GM21529 (cell line): ENCODE measurements at regions not wholly inside any gene's neighbourhood (a gene's known extent, or its start where the extent isn't known, plus 50 kb on each side); places are given as distances from the start of the nearest gene placed in this dataset.

ENCODE experiments used
- ATAC-seq: cut with Tn5 transposase; IDR thresholded peaks from one replicate; pipeline ENCODE4 v1.9.1; 2021; ENCODE audit not compliant: unreplicated experiment

DNA sequence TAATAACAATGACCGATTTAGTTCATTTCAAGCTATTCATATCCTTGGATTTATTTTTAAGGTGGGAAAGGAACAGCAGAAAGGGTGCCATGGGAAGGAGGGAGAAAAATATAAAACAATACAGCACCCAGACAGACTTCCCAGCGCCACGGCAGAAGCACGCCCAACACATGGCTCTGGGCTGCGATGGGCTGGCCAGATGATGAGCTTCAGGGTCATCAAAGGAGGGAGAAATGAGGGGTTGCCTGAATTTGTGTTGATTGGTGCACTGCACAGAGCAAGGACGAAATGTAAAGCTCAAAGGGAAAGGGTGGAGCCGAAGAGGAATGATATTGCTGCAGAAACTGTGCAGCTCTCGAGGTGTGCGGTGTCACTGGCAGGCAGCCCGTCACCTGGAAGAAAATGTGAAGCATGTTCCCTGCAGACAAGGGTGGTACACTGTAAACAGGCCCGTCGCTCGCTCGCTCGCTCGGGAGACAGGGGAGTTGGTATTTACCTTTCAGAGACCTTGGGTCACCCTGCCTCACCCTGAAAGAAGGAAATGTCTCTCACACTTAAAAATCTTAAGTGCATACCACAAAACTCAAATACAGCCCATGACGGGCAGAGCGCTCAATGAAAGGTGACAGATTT lies 195.5 kb upstream of the CTAGE1 start:
- ATAC-seq = no peak

DNA sequence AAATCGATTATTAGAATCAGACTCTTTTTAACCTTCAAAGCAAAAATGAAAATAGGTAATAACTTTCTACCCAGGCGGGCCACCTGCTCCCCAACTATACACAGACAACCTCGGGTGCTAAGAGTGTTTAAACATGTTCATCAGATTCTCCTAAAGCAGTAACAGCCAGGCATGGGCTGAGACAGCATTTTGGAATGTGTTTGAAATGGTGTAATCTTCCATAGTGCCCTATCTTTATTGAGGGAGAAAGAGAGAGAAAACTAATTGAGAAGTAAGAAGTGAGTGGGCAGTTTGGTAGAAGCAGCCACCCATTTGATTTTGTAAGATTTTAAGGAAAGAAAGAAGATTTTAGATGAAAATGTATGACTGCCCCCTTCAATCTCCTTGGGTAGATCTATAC lies 196.1 kb upstream of the CTAGE1 start:
- ATAC-seq = no peak

DNA sequence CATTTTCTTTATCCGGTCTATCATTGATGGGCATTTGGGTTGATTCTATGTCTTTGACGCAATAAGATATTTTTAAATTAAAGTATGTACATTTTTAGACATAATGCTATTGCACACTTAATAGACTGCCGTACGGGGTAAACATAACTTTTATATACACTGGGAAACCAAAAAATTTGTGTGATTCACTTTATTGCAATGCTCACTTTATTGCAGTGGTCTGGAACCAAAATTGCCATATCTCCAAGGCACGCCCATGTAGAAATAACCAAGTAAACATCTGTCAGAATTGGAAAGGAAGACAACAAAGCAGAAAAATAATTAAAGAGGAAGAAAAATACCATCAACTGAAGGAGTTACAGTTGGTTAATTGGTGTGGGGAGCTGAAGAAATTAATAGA lies 205.8 kb upstream of the CTAGE1 start:
- no peak for ATAC-seq

DNA sequence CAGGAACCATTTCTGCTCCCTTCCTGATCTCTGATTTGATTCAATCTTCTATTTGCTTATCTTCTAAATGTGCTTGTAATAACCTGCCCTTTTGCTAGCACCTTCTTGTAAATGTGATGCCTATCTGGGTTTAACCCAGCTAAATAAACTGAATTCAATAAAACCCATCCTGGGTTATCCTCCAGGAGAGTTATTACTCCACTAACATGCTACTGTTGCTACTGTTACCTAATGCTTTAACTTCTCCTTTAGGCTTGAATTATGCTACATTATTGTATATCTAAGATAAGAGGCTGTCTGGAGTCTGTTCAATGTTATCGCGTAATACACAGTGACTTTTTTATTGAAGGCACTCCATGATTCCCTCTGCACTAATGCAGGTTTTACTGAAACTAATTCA lies 206.5 kb upstream of the CTAGE1 start:
- ATAC-seq = no peak

DNA sequence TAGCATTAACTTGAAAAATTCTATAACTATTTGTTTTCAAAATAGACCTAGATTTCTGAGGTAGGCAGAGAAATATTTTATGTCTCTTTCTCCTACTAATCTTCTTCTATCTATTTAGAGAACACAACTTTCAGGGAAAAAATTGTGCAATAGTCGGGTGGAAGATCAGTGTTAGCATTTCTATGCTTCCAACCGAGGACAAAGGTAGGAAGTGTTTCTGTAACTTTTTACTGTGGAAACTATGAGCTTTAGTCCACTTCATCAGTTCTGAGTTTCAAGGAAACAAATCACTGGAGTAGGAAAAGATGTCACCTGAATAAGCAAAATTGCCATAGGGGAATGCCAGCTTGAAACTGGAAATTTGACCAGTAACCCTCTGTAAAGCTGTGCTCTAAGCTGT lies 207.7 kb upstream of the CTAGE1 start:
- no peak for ATAC-seq

DNA sequence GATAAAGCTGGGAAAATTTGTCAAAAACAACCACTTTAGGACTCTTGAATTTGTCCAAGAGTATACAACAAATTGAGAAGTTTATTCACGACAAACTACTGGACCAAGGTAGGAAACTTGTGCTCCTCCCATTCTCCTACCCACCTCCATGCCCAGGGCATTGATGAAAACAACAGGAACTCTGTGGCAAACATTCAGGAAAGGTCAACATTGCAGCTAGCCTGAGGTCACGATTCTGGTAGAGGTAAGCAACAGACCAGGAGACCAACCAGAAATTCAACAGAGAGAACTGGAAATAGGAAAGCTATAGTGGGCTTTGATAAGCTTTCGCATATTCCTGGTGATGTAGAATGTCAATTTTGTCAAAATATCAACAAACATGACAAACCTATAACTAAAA lies 209.1 kb upstream of the CTAGE1 start:
- no peak for ATAC-seq

DNA sequence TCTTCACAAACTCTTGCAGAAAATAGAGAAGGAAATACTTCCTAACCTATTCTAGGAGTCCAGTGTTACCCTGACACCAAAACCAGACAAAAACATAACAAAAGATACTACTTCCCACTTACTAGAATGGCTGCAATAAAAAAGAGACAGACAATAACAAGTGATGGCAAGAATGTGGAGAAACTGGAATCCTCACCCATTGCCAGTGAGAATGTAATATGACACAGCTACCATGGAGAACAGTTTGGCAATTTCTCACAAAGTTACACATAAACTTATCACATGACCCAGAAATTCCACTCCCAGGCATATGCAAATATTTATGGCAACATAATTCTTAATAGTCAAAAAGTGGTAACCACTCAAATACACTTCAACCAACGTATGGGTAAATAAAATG lies 209.8 kb upstream of the CTAGE1 start:
- ATAC-seq = no peak

DNA sequence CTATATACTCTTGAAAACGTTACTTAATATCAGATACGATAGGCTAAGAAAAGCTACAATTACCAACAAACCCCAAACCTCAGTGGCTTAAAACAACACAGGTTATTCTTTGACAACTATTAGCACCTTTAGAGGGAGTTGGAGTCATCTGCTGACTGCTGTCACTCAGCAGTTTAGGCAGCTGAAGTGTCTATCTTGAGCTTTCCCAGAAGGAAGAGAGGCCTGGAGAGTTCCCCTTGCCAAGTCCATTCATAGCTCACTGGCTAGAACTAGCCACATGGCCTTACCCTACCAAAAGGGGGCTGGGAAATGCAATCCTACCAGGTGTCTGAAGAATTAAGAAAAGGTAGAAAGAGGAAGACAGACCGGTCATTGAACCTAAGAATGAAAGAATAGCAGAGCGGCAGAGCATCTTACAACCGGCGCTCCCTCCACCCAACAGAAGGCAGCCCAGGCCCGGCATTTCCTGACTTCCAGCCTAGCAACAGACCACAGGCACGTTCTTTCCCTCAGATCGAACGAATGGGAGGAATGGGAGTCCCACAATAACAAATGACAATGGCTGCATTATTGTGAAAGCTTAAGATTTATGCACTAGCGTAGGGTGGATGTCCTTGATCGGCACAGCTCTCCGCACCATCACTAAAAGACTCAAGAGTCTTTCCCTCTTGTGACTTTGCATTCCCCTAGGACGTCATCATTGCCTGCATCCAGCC lies 211.2 kb upstream of the CTAGE1 start:
- ATAC-seq = no peak

DNA sequence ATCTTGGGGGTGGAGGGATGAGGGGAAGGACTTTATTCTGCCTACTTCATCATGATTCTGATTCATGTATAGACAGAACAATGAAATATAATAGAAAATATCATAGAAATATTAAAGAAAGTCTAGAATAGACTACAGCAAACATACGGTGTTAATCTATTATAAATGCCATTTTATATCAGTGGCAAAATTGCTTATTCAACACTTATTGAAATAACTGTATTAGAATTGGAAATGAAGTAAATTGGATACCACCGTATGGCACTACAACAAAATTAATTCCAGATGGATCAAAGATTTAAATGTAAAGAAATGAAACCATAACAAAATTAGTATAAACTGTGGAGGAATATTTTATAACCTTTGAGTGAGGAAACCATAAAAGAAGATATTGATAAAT lies 213.3 kb upstream of the CTAGE1 start:
- ATAC-seq = no peak

DNA sequence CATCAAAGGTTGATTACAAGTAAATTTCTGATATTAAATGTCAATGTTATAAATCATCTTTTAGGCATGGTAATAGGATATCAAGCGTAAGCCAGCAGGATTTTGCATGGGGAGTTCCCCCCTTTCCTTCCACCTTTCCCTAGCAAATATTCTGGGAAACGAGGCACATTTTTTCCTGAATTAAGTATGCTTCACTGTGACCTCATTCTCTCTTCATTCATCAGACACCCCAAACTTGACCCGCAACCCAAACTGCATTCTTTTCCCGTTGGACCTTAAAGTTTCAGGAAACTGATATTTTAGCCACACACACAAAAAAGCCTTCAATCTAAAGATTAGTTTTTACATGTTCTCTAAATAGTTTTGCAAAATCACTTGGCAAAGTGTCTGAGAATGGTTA lies 214.5 kb upstream of the CTAGE1 start:
- ATAC-seq = no peak

DNA sequence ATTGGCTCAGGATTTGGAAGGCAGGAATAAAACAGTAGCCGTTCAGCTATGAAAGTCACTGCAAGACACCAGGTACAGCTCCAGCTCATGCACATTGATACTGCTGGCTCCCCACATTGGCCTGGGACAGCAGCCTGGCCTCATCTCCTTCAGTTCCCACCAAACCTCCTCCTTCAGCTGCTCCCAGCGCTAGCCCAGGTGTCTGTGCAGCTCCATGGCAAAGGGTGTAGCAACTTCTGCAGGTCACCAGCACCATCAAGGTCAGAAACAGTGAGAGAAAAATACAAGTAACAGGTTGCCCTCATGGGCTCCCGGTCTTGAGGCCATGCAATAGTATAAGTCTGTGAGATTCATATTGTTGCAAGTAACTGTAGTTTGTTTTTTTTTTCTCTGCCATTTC lies 216.7 kb upstream of the CTAGE1 start:
- no peak for ATAC-seq

DNA sequence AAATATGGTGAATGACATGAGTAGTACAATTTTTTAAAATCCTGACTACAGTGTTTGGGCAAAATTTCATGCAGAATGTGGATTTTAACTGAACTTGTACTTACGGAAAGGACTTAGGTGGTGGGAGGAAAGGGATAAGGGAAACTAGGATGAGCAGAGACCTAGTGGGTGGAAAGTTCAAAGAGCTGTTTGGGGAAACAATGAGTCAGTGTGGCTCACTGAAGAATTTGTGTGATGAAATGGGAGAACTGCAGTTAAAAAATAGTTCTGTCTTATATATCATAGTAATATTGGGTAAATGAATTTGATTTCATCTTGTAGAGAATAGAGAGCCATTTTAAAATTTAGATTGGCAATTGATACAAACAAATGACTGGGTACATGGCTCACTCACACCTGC lies 220.1 kb upstream of the CTAGE1 start:
- no peak for ATAC-seq

DNA sequence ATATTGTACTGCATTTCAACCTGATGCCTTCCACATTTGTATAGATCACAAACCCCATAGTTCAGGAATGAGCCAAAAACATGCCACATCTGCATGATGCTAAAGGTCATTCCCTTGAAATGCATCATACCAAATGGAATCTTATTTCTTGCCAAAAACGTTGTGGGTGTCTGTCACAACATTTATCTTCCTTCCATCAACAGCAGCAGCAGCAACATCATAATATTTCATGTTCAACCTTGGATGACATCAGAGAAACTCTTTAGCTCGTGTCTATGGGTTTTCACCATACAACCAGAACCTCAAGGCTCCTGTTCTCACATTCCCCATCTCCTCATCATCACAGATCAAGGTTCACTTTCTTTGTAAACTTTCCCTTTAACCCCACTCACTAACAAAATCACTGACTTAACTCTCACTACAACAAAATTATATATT lies 221.3 kb upstream of the CTAGE1 start:
- no peak for ATAC-seq

DNA sequence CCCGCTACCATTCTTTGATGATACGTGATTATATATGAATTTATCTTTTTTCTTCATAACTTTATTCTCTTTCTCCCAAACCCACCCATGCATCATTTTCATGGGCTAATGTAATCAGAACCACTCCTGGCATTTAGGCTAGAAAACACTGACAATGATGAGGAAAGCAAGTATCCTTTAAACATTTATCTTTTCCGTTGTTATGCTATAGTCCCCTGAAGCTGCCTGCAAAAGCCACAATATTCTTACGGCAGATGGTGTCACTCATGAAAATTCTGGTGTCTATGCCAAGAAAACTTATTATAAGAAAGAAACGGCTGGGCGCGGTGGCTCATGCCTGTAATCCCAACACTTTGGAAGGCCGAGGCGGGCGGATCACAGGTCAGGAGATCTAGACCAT lies 221.8 kb upstream of the CTAGE1 start:
- ATAC-seq = no peak

DNA sequence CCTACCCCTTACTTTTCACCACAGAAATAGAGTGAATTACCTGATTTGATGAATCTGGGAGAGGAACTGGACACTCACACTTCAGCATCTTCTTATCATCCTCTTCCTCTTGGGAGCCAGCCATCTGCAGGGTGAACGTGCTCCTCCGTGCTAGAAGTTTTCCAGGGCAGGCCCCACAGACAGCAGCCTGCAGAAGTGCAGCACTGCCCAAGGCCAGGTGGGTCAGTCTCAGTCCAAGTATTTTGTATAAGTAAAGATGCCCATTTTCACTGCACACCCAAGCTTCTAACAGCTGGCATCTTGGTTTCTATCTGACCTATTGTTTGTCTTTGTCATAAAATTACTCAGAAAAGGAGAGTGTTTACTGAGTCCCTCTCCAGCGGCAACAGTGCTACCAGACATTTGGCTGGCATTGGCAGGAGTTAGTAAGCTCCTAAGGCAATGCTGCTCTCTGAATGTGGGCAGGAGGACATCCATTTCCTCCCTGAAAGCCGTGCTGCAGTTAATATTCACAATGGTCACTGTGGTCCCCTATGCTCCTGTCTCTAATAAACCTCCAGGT lies 222.6 kb upstream of the CTAGE1 start:
- ATAC-seq = no peak

DNA sequence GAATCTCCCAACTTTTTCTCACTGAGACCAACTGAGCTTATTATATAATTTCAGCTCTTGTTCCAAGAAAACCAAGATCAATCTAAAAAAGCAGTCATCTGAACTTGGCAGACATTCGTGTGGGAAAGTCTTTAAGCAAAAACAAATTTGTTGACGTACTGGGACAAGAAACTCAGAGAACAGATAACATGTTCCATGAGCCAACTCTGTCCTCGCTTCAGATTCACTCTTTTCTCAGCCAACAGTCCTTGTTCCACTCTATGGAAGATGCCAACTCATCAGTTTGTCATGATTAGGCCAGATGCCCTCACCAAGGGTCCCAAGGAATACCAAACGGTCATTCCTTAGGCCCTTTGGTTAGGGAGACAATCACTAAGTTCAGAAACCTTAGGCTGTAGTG lies 224.2 kb upstream of the CTAGE1 start:
- ATAC-seq = no peak

DNA sequence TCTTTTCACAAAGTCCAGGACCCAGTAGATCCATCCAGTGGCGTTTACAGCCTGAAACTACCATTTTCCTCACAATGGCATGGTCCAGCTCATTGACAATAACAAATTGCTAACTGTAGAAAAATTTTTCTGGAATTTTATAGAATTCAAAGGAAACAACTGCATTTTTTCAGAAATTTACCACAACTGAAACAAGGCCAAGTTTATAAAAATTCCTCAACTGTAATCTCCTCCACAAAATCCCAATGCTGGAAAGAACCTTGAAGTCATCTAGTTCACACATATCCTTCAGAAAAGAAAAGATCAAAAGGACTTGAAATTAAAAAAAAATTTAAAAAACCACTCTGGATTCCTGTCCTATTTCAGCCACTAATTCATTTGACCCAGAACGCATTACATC lies 226.0 kb upstream of the CTAGE1 start:
- no peak for ATAC-seq

DNA sequence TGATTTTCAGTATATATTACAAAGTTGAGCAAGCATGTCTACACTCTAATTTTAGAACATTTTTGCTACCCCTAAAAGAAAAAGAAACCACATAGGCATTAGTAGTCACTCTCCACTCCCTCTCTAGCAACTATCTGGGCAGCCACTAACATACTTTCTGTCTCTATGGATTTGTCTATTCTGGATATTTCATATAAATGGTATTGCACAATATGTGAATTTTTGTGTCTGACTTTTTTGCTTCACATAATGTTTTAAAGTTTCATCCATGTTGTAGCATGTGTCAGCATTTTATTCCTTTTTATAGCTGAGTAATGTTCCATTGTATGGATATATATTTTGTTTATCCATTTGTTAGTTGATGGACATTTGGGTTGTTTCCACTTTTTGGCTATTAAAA lies 232.5 kb upstream of the CTAGE1 start:
- no peak for ATAC-seq

DNA sequence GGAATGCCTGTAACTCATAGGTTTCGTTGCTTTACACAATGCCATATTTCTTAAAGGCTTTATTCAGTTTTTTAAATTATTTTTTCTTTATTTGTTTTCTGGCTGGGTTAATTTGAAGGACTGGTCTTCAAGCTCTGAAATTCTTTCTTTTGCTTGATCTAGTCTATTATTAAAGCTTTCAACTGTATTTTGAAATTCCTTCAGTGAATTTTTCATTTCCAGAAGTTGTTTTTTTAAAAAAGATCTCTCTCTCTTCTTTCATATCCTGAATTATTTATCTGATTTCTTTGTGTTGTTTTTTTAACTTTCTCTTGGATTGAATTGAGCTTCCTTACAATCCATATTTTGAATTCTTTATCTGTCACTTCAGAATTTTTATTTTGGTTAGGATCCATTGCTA lies 239.9 kb upstream of the CTAGE1 start:
- no peak for ATAC-seq

DNA sequence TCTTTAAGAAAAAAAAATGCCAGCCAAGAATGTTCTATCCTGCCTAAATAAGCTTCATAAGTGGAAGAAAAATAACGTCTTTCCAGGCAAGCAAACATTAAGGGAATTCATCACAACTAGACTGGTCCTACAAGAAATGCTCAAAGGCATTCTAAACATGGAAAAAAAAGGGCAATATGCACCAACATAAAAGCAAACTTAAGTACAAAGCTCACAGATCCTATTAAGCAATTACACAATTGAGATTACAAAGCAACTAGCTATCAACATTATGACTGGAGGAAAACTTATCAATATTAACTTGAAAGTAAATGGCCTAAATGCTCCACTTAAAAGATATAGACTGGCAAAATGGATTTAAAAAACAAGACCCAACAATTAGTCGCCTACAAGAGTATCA lies 240.6 kb upstream of the CTAGE1 start:
- ATAC-seq = no peak

DNA sequence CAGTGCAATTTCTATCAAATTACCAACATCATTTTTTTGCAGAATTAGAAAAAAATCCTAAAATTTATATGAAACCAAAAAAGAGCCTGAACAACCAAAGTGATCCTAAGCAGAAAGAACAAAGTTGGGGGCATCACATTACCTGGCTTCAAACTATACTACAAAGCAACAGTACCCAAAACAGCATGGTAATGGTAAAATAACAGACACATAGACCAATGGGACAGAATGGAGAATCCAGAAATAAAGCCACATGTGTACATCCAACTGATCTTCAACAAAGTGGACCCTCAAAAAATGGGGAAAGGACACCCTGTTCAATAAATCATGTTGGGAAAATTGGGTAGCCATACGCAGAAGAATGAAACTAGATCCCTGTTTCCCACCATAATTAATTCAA lies 245.7 kb upstream of the CTAGE1 start:
- no peak for ATAC-seq

DNA sequence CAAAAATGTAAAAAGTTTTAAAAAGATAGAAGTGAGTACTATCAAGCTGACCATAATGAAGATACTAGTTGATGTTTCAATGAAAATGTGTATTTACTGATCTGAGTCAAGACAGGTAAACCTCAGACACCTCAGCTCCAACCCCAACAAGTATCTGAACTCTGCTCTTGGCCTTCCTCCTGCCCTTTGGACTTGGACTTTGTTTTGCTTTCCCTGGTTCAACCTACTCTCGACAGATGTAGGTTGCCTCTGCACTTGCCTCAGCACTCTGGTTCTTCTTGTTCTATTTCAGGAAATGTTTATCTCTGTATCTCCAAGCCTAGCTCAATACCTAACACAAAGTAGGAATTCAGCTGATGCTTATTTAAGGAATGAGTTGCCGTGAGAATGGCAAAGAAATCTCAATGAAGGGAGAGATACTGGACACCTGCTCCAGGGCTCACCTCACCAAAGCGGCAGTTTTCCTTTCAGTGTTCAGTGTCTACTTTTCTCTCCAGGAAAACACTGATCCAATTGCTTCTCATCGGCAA lies 248.8 kb upstream of the CTAGE1 start:
- no peak for ATAC-seq

DNA sequence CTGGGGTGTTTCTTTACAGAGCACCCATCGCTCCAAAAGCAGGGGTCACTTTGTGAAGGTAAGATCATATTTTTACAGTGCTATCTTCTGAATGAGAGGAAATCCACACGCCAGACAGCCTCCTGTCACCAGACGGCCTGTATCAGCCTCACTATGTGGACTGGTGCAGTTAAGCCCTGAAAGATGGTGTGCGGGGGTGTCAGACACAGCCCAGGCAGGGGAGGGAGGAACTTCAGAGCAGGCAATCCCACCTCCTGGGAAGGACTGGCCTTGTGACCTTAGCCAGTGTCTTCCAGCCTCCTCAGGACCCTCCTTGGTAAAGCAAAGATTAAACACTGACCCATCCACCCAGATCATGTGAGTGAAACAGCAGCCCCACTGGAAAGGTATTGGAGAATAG lies 249.4 kb upstream of the CTAGE1 start:
- ATAC-seq = no peak
